Stomach (tissue), 4 donors: ENCODE measurements at regions not wholly inside any gene's neighbourhood (a gene's known extent, or its start where the extent isn't known, plus 50 kb on each side); places are given as distances from the start of the nearest gene placed in this dataset.

Experiments
- POLR2A ChIP-seq, 4 donors: fragments of 450-650 bp; IDR thresholded peaks; one replicate each; pipeline ENCODE4 v1.6.1; 2016; ENCODE audit warnings: antibody characterized with exemption in 4 of 4, control low read depth in 2 of 4, mild to moderate bottlenecking in 1 of 4, moderate library complexity in 1 of 4
- TF ChIP-seq, protein P1 (sequence below), 7 experiments: fragments of 450-650 bp in 4 of 7; fragments of 200-600 bp in 3 of 7; sonication (generic) in 3 of 7; IDR thresholded peaks; one replicate each; pipeline ENCODE4 v1.5.1; 2016 to 2019; ENCODE audit warnings: antibody characterized with exemption in 7 of 7, control low read depth in 2 of 7, mild to moderate bottlenecking in 1 of 7

DNA sequence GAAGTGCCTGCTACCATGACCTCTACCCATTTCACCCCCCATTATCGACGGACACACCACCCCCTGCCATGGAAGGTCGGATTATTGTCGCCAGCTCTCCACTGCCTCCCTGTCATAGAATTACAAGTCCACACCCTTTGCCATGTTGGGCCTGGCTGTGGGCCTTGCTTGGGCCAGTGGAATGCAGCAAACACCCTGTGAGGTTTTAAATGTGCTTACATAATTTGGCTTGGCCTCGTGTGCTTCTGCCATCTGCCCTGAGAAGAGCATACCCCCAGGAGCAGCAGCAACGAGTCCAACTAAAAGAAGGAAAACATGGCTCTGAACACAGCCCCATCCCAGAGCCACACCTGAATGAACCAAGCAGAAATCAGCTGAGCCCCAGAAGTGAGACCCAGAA lies 94.1 kb upstream of the PRDM11 start:
- TF ChIP-seq POLR2A (IDR thresholded peaks at IDR 0.05) = no peak
- TF ChIP-seq, protein P1, sequence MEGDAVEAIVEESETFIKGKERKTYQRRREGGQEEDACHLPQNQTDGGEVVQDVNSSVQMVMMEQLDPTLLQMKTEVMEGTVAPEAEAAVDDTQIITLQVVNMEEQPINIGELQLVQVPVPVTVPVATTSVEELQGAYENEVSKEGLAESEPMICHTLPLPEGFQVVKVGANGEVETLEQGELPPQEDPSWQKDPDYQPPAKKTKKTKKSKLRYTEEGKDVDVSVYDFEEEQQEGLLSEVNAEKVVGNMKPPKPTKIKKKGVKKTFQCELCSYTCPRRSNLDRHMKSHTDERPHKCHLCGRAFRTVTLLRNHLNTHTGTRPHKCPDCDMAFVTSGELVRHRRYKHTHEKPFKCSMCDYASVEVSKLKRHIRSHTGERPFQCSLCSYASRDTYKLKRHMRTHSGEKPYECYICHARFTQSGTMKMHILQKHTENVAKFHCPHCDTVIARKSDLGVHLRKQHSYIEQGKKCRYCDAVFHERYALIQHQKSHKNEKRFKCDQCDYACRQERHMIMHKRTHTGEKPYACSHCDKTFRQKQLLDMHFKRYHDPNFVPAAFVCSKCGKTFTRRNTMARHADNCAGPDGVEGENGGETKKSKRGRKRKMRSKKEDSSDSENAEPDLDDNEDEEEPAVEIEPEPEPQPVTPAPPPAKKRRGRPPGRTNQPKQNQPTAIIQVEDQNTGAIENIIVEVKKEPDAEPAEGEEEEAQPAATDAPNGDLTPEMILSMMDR (IDR thresholded peaks at IDR 0.05) = no peak
